Renal pelvis (tissue), 1 donor: ENCODE measurements at regions not wholly inside any gene's neighbourhood (a gene's known extent, or its start where the extent isn't known, plus 50 kb on each side); places are given as distances from the start of the nearest gene placed in this dataset.

Experiments used
- DNase-seq: peaks from one replicate; pipeline ENCODE4 v3.0.0-alpha.2; 2013

DNA sequence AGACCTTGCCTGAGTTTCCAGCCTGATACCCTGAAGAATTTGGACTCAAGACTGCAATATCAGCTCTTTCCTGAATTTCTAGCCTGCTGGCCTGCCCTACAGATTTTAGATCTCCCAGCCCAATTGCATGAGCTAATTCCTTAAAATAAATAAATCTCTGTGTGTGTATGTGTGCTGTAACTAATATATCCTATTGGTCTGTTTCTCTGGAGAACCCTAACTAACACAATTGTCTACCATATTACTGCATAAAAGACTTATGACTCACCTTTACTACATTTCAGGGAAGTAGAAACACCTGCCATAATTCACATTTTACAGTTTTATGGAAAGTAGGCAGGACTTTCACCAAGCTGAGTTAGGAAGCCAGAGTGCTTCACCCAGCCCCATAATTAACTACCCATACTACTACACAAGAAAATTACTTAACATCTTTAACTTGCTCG is 90.7 kb upstream of the BEND6 start:
- DNase-seq: no peak

DNA sequence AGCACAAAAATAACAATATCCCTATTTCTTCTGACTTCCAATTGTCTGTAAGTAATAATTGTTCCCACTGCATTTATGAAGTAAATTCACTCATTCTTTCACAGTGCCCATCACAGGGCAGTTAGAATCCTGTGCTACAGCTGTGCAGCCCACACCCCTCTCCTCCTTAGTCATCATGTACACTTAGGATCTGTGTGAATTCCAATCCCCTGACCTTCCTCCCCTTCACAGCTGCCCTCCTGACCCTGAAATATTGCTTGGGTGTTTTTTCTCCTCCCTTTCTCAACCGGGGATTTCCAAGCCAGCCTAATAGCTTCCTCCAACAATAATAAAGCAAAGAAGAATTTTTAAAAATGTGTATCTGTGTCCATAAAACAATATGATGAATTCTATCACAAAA is 91.5 kb upstream of the BEND6 start:
- no peak for DNase-seq

GRCh38 chr6:56862415-56863175 is 92.3 kb upstream of the BEND6 start:
- no peak for DNase-seq

- DNase-seq: no peak
These were observed 94.4 kb upstream of the BEND6 start for GRCh38 chr6:56860475-56860874.

DNA sequence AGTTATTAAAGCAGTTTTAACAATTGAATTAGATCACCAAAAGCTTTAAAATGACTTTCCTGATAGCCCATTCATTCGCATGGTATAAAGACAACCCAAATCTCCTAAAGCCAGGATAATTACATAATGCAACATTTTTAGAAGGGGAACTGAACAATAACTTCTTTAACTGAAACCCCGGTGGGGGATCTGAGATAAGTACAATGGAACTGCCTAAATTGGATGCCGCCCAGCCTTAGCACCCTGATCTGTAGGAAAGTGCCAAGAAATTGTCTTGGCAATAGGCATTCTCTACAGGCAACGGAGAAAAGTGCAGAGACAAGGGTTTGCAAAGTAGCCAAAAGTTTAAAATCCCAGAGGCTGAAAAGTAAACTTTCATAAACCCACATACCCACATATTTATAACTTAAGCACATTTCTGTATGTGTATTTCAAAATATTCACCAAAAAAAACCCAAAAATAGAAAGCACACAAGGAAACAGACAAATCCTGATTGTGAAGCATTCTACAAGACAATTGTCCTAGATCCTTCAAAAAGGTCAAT is 98.8 kb upstream of the BEND6 start:
- no peak for DNase-seq

GRCh38 chr6:56854086-56854485 is 100.8 kb upstream of the BEND6 start:
- no peak for DNase-seq

DNA sequence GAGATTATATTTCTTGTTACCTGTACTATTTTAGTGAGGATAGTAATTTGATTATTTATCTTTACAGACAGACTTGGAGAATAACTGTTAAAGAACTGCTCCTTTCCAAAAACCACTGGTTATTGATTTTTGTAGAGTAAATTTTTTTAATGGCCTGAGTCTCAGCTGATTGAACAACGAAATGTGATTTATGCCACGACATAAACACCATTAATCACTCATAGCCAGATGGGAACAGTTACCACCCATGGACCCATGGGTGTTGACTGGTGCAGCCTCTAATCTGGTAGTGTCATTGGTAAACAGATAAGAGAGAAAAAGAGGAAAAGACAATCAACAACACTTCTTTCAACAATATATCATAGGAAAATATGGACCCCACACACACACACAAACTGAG is 101.4 kb upstream of the BEND6 start:
- no peak for DNase-seq

DNA sequence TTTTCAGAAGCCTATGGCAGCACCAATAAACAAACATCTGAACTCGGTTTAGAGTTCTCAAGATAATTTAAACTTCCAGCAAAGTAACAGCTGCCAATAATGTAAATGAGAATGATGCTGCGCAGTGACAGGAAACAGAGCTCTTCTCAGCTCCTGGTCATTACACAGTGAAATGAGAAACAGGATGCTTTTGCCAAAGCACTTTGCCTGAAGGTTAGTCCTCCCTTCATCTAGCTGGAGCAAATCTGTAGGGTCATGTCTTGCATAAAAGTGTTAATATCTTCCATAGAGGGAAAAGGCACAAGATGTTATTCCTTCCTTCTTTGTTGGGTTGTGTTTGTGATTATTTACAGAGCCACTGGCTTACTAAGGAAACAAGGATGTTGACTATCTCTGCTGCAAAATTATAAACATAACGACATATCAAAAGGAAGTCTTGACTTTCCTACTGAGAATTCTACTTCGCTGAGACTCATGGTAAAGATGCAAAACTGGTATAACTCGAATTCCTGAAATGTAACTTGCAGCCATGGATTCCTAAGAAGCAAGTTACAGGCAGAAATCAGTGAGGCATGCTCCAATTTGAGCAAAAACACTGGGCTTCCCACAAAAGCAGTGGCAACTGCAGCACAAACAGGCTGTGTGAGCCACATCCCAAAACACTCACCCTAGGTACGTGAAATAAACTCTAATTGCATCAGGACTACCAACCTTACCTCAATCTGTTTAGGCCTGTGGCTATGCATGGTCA is 102.5 kb upstream of the BEND6 start:
- DNase-seq: peak; percentile 37

DNA sequence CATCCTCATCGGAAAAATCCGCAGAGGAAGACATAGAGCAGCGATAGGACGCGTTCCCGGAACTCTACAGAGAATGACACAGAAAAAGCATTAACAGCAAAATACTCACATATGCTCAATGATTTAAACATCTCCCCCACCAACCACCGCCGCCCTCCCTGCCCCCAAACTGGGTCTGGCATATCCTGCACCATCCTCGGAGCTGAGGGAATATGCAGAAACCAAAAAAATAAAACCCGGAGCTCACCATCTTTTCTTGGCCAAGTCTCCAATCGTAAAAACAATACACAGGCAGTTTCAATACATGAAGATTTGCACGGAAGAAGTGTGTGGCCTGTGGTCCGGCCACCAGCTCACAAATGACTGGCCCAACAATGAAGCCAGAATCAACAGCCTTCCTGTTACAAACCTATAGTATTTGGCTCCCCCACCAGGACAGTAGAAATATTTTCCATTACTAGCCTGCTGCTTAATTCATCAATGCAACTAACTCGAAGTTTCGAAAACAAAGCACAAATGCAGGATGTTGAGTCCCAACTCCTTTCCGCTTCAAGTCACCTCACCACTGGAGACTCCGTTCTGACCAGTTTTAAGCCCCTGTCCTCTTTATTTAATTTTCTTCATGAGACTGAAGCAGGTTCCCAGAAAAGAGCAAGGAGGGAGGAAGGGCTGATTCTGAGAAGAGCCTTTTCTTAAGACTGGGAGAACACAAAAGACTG is 103.2 kb upstream of the BEND6 start:
- DNase-seq: peak; percentile 81

DNA sequence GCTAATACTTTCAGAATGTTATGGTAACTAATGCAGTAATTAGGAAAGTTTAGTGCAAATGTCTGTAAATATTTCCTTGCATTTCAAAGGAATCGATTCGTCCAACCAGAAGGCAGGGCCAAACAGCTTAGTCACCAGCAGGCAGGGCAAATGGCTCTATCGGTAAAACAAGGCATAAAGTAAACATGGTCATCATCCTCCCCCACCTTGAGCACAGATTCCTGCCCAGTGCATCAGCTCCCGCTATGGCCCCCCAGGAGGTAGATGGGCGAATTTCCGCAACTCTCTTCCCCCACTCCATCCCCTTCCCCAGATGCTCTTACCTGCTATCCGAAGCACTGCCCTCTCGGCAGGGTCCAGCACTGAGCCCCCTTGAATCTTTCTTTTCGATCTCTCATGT is 103.8 kb upstream of the BEND6 start:
- no peak for DNase-seq

DNA sequence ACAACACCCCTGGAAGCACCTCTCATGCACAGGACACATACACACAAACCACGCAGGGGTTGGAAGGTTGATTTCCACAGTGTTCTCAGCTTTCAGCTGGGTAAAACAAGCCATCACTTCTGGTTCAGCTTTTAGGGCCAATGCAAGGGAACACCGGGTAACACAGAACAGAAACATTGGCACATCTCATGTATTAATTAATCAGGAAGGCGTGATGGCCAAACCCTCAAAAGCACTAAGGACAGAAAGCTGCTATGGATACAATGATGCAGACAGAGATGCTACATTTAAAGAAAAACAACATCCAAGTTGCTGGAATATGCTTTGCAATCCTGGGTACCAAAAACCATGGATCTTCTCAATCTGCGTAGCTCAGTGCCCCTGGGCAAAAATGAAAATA is 104.3 kb upstream of the BEND6 start:
- no peak for DNase-seq

- no peak for DNase-seq
These were observed 105.0 kb upstream of the BEND6 start for GRCh38 chr6:56849896-56850295.

DNA sequence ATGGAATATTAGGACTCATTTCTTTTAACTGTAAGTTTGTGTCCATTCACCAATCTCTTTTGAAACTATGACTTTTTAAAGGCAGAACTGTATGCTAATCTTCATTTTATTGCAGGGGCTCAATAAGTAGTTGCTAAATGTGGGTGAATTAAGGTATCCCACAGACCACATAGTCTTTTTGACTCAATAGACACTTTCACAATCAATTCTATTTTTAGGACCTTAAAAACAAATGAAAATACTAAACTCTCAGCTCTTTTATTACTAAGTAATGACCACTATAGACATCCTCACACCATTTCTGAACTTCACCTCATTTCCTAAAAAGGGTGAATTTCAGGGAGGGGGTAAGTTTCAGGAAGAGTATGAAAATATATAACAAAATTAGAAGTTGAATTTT is 106.8 kb upstream of the BEND6 start:
- DNase-seq: no peak

GRCh38 chr6:56845032-56845431 is 109.9 kb upstream of the BEND6 start:
- DNase-seq: no peak

DNA sequence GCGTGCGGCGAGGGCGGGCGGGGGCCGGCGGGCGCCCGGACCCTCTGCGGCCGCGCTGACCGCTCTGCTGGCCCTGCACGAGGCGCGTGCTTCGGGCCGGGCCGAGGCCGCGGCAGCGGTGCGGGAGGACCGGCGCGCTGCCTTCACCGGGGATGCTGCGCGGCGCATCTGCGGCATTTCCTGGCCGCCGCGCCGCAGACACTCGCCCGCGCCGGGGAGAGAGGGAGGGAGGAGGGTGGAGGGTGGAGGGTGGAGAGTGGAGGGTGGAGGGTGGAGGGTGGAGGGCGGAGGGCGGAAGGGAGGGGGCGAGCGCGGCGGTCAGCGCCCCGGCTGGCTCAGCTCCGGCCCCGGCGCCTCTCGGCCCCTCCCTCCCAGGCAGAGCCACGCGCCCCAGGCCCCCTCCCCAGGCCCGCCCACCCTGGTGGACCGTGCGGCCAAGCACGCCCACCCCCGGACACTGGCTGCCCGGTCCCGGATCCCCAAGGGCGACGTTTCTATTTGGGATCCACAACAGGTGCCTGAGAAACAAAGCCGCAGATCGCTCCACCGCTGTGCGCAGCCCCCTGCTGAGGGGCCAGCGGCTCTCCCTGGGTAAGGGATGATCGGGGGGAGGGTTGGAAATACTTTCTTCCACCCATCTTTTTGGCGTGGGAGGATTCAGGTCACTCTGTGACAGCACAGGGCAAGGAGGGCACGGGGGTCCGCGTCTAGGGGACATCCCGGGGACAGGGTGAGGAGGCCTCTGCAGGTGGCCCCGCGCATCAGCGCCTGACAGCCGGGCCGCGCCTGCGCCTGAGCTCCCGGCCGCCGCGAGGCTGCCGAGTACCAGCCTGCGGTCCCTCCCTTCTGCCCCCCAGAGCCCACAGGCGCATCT is 111.2 kb upstream of the BEND6 start:
- peak; percentile 69 for DNase-seq

GRCh38 chr6:56842686-56843475 is 112.0 kb upstream of the BEND6 start:
- DNase-seq: peak; percentile 44

GRCh38 chr6:56841751-56842150 is 113.2 kb upstream of the BEND6 start:
- DNase-seq: no peak

- DNase-seq: no peak
These were observed 113.5 kb upstream of the BEND6 start for GRCh38 chr6:56841381-56841749.

DNA sequence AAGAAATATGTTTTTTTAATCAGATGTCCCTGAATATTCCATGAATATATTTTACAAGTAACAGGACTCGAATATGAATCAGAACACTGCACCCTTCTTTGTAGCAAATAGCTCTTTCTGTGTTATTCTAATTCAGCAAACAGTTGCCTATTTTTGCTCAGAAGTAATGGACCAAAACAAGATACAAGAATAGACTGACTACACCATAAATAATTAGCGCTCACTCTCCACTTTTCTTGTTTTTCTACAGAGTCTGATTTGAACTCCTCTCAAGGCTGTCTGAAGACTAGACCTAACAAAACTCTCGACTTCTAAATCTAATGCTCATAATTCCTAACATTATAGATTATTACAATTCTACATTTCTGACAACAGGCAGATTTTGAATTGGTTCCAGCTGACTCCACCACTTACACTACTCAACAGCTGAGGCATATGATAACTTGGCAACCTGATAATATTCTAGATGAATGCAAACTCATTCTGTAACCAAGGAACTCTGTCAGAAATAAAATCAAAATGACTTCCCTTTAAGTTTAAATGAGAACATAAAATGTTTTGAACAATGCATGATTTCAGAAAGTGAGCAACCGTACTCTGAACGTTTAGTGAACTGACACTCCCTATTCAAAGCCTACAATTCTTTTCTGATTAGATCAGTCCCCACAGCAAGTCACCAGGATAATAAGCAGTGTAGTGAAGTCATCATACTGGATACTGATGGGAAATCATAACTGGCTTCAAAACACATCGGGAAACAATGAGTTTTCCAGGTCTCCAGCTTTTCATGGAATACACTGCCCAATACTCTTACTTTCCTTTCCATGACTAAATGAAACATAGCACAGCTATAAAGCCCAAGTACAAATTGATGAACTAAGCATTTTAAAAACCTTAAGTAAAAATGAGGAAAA is 114.2 kb upstream of the BEND6 start:
- no peak for DNase-seq
